Activated CD8-positive, alpha-beta T cell treated with anti-CD3 and anti-CD28 coated beads for 36 hours (primary cell): ENCODE measurements at regions not wholly inside any gene's neighbourhood (a gene's known extent, or its start where the extent isn't known, plus 50 kb on each side); places are given as distances from the start of the nearest gene placed in this dataset.

ENCODE experiments used
- ATAC-seq: fragments of 200-7000 bp; cut with Tn5 transposase; one replicate; pipeline ENCODE4 v1.10.0; 2021; ENCODE audit warnings: mild to moderate bottlenecking, moderate library complexity
- CTCF ChIA-PET: fragments of 350-600 bp; sonication (Branson Sonifier 250); formaldehyde crosslinking; loops from one replicate; lab custom pipeline; 2021; ENCODE audit warnings: antibody characterized with exemption; lab: Charles Lee
- POLR2A ChIA-PET: fragments of 350-600 bp; sonication (Branson Sonifier 250); formaldehyde crosslinking; loops from one replicate; lab custom pipeline; 2021; ENCODE audit warnings: antibody characterized with exemption; lab: Charles Lee
- DNase-seq: peaks from one replicate; pipeline ENCODE4 v3.0.0-alpha.2; 2020
- H3K27ac Mint-ChIP-seq: one replicate; pipeline ENCODE4 v1.8.0; 2021; ENCODE audit warnings: mild to moderate bottlenecking, mixed read lengths
- H3K27me3 Mint-ChIP-seq: one replicate; pipeline ENCODE4 v1.8.0; 2021; ENCODE audit warnings: mixed read lengths
- H3K36me3 Mint-ChIP-seq: one replicate; pipeline ENCODE4 v1.8.0; 2021; ENCODE audit warnings: low read depth, mixed read lengths
- H3K4me1 Mint-ChIP-seq: one replicate; pipeline ENCODE4 v1.8.0; 2021; ENCODE audit warnings: low read depth, mixed read lengths
- H3K4me3 Mint-ChIP-seq: one replicate; pipeline ENCODE4 v1.8.0; 2021; ENCODE audit warnings: mild to moderate bottlenecking, moderate library complexity, mixed read lengths
- H3K9me3 Mint-ChIP-seq: one replicate; pipeline ENCODE4 v1.8.0; 2021; ENCODE audit warnings: mixed read lengths
- CTCF ChIP-seq: fragments of 200-600 bp; IDR thresholded peaks from one replicate; pipeline ENCODE4 v1.8.0; 2022; ENCODE audit warnings: antibody characterized with exemption, mild to moderate bottlenecking
- intact Hi-C: fragments of 100-400 bp; cut with micrococcal nuclease; formaldehyde crosslinking; loops from one replicate; pipeline ENCODE4 v1.10.0; 2022

GRCh38 chr9:97770808-97771372 is 73.8 kb upstream of the XPA start:
- no peak for TF ChIP-seq CTCF
- POLR2A ChIA-PET = no interaction called here
- Mint-ChIP-seq H3K27me3 (peaks cover 15% of the 10 kb centered on the region), H3K36me3 (no peaks in the 10 kb centered on the region), H3K4me1 (no peaks in the 10 kb centered on the region), H3K27ac (no peak overlapping the region), H3K4me3 (no peak overlapping the region), H3K9me3 (no peaks in the 10 kb centered on the region)
- DNase-seq = no peak
- CTCF ChIA-PET = no interaction called here
- intact Hi-C loops = no loop called here
- ATAC-seq = no peak

GRCh38 chr9:97771641-97772040 is 74.5 kb upstream of the XPA start:
- ChIA-PET POLR2A (no interaction called here), CTCF (no interaction called here)
- TF ChIP-seq CTCF = no peak
- ATAC-seq = no peak
- Mint-ChIP-seq H3K36me3 (no peaks in the 10 kb centered on the region), H3K9me3 (no peaks in the 10 kb centered on the region), H3K27ac (no peak overlapping the region), H3K4me1 (no peaks in the 10 kb centered on the region), H3K27me3 (peaks cover 14% of the 10 kb centered on the region), H3K4me3 (no peak overlapping the region)
- intact Hi-C loops = no loop called here
- no peak for DNase-seq

GRCh38 chr9:97772145-97772544 is 75.0 kb upstream of the XPA start:
- TF ChIP-seq CTCF = no peak
- H3K27me3 Mint-ChIP-seq = peaks cover 14% of the 10 kb centered on the region
- no peak overlapping the region for H3K27ac Mint-ChIP-seq
- no peak for ATAC-seq
- POLR2A ChIA-PET = no interaction called here
- no peaks in the 10 kb centered on the region for H3K4me1 Mint-ChIP-seq
- no peaks in the 10 kb centered on the region for H3K9me3 Mint-ChIP-seq
- H3K36me3 Mint-ChIP-seq = no peaks in the 10 kb centered on the region
- intact Hi-C loops = no loop called here
- H3K4me3 Mint-ChIP-seq = no peak overlapping the region
- CTCF ChIA-PET = no interaction called here
- DNase-seq = no peak

GRCh38 chr9:97773091-97773490 is 76.0 kb upstream of the XPA start:
- Mint-ChIP-seq H3K27ac (no peak overlapping the region), H3K27me3 (peaks cover 12% of the 10 kb centered on the region), H3K4me1 (no peaks in the 10 kb centered on the region), H3K9me3 (no peaks in the 10 kb centered on the region), H3K4me3 (no peak overlapping the region), H3K36me3 (no peaks in the 10 kb centered on the region)
- POLR2A ChIA-PET = no interaction called here
- no peak for TF ChIP-seq CTCF
- ATAC-seq = no peak
- DNase-seq = no peak
- intact Hi-C loops = no loop called here
- CTCF ChIA-PET = no interaction called here

GRCh38 chr9:97773723-97774122 is 76.6 kb upstream of the XPA start:
- Mint-ChIP-seq H3K36me3 (no peaks in the 10 kb centered on the region), H3K4me3 (no peak overlapping the region), H3K27me3 (peaks cover 12% of the 10 kb centered on the region), H3K4me1 (no peaks in the 10 kb centered on the region), H3K27ac (no peak overlapping the region), H3K9me3 (peaks cover 2% of the 10 kb centered on the region)
- DNase-seq (no peak), ATAC-seq (no peak)
- intact Hi-C loops = no loop called here
- CTCF ChIA-PET = no interaction called here
- no peak for TF ChIP-seq CTCF
- POLR2A ChIA-PET = interaction anchor here (1.0 kb wide), 1 partner anchor 10 kb away, joined by 3 read pairs; no protein-coding TSS in a partner anchor
